Fibroblast of skin of right quadriceps (primary cell): ENCODE measurements at regions not wholly inside any gene's neighbourhood (a gene's known extent, or its start where the extent isn't known, plus 50 kb on each side); places are given as distances from the start of the nearest gene placed in this dataset.
"Not testable (repeated sequence)": the region's sequence is repeated elsewhere in the genome, so short reads cannot be mapped to it uniquely, and the experiment has no call there.

ENCODE experiments used
- DNase-seq: peaks from one replicate; pipeline ENCODE4 v3.0.0-alpha.2; 2013

- DNase-seq, result no peak
Measured at GRCh38 chr7:27418541-27418940, 175.9 kb downstream of the EVX1 start.

DNA sequence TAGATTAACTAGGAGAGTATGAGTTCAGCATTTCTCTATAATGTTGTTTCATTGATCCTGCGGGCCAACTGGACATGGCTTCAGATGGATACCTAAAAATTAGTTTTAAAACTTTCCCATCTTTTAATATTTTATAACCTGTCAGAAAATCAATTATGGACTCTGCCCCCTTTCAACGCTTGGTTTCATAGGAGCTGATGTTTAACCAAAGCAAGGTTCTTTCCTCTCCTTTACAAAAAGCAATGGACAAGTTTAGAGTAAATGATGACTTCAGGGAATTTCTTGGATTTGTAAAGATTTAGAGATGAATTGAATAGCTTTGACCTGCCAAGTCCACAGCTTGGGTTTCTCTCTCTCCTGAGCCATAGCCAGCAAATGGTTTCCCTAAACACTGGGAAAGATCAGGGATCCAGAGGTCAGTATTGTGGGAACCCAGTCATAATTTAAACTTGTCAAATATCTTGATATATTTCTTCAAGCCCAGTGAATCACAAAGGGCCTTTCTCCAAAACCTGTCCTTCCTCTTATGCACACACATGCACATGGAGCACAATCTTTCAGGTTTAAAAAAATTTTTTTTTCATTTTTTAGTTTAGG lies 177.1 kb downstream of the EVX1 start:
- DNase-seq, result no peak

DNA sequence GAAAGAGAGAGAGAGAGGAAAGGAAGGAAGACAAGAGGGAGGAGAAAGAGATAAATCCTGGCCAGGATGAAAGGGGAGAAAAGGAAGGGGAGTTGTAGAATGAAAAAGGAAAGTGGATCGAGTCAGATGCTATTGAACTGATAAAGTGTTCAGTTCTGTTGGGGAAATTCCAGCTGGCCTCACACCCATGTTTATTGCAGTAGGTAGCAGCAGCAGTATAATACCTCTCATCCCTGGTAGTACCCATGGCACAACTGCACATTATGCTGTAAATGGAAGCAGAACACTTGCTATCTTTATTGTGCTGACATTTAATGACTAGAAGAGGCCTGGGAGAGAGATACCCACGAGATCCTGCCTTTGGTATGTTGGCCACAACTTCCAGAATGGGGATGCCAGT lies 178.1 kb downstream of the EVX1 start:
- no peak for DNase-seq

DNA sequence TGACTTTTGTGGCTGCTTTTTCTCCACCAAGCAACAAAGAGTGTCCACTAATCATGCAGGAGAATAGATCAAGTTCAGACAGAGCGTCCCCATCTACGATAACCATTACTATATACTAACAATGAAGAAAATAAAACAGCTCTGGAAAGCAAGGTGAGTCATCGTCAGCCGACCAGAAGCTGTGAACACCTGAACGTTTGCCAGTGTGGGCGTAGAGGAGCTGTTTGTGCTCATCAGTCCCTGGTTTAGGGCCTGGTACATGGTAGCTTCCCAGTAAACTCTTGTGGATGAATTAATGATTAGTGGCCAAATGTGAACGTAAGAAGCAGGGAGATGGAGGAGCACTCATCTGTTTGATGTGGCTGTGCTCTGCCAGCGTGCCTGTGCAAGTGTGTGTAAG lies 180.7 kb downstream of the EVX1 start:
- DNase-seq, result no peak

DNA sequence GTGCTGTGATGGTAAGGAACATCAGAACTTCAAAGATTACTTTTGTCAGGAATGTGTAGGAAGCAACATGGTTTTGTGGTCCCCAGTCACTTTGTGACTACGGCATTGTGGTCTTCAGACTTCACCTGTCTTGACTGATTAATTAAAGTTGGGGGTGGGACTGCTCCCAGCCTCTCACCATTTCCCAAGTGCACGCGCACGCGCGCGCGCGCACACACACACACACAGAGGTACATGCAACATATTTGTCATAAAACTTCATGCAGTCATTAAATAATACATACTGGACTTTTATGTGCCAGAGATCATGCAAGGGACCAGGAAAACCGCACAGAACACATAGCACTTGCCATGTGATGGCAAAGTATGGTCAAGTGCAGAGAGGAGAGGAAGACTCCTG lies 181.2 kb downstream of the EVX1 start:
- DNase-seq, result no peak

DNA sequence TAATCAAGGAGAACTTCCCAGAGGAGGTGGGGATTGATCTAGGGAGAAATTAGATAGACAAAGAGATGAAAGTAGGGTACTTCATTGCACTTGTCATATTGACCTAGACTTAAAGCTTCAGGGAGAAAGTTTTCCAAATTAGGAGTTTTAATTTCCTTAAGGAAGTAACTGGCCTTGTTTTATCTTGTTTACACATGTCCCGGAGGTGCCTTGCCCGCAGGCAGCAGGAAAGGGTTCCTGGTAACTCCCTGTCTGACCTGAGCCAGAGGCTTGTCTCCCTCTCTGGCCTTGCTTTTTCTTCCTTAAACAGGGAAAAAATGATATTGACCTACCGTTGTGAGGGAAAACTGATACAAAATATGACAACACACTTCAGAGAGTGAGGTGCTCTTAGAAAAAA lies 181.6 kb downstream of the EVX1 start:
- DNase-seq, result no peak

GRCh38 chr7:27424749-27425148 lies 182.1 kb downstream of the EVX1 start:
- no peak for DNase-seq

GRCh38 chr7:27427416-27427815 lies 184.8 kb downstream of the EVX1 start:
- DNase-seq, result no peak

DNA sequence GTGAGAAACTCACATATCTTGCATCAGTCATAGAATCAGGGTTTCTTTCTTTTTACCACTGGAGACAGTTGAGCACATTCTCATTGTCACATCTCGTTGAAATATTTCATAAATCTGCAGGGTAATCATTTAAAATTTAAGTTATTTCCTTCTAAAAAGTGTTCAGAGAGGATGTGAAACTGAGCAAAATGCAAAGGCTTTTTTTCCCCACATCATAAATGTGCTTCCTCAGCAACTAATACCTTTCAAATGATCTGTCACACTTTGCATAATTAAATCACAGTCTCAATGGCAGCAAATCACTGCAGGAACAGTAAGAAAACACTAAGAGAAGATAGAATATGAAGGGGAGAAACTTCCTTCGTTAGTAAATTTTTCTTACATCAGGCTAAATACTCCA lies 187.5 kb downstream of the EVX1 start:
- no peak for DNase-seq

DNA sequence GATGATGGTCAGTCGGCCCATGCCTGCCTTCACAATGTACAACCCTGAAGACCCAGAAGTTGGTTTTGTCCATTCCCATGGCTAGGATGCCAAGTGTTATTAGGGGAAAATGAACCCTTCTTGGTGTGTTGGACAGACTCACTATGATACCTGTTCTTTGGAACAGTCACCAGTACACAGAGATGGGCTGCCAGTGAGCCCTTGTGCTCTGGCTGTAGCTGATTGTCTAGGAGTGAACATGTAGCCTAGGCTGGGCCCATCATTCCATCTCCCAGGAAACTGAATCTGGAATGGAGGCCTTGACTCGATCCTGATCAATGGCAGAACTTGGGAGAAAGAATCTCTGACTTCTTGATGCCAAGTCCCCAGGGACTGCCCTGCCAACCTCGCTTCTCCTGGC lies 188.9 kb downstream of the EVX1 start:
- no peak for DNase-seq

DNA sequence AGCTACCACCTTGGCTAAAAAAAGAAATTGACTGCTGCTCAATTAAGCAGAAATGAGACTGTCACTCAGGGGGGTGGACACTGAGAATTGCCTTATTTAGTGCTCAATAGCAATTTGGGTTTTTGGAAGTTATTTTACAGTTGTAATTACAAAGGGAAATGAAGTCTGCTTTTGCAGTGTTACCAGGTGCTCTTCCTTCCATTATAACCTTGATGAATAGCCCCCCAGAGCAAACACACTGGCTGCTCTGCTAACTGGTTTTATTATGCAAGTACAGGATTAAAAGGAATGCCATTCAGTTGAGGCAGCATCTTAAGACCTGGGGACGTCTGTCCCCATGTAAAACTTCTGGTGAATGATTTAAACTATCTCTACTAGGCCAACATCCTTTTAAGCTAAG lies 191.0 kb downstream of the EVX1 start:
- DNase-seq, result no peak

DNA sequence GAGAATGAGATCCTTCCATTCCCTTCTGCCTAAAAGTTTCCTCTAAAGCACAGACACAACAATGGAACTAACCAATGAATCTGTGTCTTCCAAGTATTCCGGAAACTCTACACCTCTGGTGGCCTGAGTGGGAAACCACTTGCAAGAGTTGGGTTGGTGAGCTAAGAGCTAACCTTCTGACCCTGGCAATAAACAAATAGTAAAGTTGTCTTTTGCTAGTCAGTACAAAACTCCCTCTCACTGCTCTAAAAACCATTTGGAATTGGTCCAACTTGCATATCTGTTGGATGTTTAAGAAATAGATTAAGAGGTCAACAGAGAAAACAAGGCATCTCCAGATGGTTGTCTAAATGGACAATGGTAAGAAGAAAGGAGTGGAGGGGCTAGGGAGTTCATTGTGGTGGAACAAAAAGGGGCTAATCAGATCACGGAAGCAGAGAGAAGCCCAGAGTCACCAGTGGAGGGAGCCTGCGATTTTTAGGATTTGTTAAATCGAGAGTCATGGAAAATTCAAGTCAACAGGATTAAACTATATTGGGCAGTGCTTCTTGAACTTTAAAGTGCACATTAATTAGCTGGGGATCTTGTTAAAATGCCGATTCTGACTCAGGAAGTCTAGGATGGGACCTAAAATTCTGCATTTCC lies 192.3 kb downstream of the EVX1 start:
- DNase-seq, result no peak

DNA sequence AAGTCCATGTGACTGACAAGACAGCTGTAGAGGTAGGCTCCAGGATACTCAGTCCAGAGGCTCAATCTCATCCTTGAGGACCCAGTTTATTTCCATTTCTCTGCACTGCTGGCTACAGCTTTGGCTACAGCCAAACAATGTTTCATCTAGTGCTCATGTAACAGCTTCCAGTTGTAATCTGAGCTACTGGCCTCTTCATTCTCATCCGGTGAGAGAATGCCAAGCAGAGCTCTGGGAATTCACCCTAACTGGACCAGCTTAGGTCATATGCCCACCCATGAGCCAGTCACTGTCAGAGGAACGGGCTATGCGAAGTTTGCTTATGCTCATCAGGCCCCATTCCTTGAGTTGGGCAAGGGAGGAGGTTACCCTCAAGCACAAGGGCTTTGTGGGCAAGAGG lies 192.9 kb downstream of the EVX1 start:
- DNase-seq, result no peak

DNA sequence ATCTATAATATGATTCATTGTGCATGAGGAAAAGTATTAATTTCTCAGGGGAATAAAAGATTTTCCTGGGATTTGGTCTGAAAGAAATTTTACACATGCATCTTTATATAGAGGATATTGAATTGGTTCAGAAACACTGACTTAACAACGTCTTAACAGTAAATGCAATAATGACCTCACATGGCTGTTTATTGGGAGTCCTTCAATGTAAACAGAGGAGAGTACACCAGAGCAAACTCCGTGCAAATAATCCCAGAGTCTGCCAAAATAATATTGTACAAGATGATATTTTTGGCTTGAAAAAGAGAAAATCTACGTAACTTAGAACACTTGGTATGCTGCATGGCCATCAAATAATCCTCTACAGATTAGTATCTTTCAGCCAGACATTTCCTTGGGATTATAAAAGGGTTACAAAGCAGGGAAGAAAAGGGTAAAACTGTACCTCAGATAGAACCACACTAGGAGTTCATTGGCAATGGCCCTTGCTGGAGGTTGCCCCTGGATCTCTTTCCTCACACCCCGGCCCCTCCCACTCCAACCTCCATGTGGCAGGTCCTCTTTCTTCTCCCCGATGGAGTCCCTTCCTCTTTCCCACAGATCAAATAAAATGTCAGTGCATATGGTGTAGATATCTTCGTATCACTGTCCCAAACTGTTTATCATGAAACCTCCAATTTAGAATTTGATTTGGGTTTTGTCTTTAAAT lies 196.4 kb downstream of the EVX1 start:
- no peak for DNase-seq

- DNase-seq, result peak; percentile 81
Measured at GRCh38 chr7:27442455-27442854, 199.9 kb downstream of the EVX1 start.

DNA sequence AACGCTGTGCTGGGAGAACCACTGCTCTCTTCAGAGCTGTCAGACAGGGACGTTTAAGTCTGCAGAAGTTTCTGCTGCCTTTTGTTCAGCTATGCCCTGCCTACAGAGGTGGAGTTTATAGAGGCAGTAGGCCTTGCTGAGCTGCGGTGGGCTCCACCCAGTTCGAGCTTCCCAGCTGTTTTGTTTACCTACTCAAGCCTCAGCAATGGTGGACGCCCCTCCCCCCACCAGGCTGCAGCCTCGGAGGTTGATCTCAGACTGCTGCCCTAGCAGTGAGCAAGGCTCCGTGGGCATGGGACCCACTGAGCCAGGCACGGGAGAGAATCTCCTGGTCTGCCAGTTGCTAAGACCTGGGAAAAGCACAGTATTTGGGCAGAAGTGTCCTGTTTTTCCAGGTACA lies 206.4 kb downstream of the EVX1 start:
- DNase-seq, result not testable (repeated sequence)

DNA sequence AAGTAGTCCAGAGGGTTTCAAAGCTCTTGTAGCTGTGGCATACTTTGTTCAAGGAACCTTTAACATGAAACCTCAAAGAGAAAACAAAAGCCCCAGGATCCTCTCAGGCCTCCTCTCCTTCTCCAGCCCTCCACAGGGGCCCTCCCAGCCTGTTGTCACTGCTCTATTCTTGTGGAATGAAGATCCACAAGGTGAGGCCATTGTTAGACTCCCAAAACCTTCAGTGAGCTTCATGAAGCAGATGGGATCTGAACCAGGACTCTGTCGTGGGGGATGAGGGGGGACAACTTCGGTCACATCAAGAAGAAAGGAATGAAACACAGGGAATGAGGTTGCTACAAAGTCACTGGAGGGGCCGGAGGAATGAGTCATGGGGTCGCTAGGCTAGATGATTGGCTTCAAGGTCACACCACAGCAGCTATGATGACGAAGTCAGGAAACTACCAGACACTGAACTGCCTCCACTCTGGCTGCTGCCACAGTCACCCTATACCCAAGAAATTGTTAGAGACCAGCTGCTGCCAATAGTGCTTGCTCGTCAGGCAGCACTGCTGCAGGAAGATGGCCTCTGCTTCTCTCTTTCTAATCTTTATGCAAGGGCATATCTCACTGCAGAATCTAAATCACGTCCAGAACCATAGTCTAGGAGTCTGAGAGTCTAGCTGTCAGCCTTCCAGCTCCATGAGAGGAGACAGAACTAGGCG lies 208.8 kb downstream of the HIBADH start:
- DNase-seq, result peak; percentile 35

DNA sequence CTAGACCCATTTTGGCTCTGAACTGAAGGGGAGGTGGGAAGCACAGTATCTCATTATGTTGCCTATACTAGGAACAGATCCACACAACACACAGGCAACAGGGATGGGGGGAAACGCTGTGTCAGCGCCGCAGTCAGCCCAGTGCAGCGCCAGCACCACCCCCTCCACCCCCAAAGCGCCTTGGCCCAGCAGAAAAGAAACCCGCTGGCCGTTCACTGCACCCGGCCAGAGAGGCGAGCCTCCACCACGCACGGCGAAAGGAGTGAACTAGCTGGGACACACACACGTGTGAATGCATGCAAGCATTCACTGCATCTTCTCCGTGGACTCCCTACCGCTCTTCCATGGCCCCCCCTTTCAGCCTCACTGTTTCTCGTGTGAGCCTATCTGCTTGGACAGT lies 205.6 kb downstream of the HIBADH start:
- not testable (repeated sequence) for DNase-seq

- DNase-seq, result peak; percentile 7
Measured at GRCh38 chr7:27457603-27458565, 204.8 kb downstream of the HIBADH start.

- peak; percentile 30 for DNase-seq
Measured at GRCh38 chr7:27459021-27459730, 203.5 kb downstream of the HIBADH start.

DNA sequence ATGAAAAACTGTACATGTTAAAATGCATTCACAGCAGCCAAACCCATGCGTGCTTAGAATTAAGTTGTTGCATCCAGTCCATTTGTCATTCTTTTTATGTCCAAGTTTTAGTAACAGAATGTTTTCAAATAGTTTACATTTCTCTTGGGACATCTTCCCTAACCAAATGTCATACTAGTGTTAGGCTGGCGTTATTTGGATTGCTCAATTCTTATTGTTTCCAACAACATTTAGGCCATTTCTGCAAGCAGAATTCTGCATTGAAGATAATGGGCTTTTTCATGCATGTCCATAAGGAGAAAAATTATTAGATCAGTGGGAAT lies 203.0 kb downstream of the HIBADH start:
- peak; percentile 41 for DNase-seq
